PFSK-1 (cell line): ENCODE measurements at regions not wholly inside any gene's neighbourhood (a gene's known extent, or its start where the extent isn't known, plus 50 kb on each side); places are given as distances from the start of the nearest gene placed in this dataset.

Experiments
- FOXP2 ChIP-seq: optimal IDR thresholded peaks from 2 replicates; pipeline ENCODE3; 2011; ENCODE audit warnings: borderline replicate concordance, control low read depth, inconsistent platforms; ENCODE audit not compliant: insufficient read depth; ENCODE audit errors: extremely low read length, extremely low read depth
- POLR2AphosphoS5 ChIP-seq: IDR thresholded peaks from 2 replicates; pipeline ENCODE4 v1.6.1; 2012; ENCODE audit warnings: low read depth, mild to moderate bottlenecking, control low read depth, low read length, moderate library complexity
- REST ChIP-seq, 2 experiments: IDR thresholded peaks; 2 replicates each; pipeline versions ENCODE4 v1.6.1 to v1.8.0; 2011 to 2012; ENCODE audit warnings: low read depth in 2 of 2, low read length in 2 of 2, control low read depth in 1 of 2, inconsistent platforms in 1 of 2, mild to moderate bottlenecking in 1 of 2, moderate library complexity in 1 of 2; ENCODE audit not compliant: insufficient read depth in 1 of 2
- SIN3A ChIP-seq: IDR thresholded peaks from 2 replicates; pipeline ENCODE4 v1.6.1; 2012; ENCODE audit warnings: mild to moderate bottlenecking, low read length, moderate library complexity, borderline replicate concordance; ENCODE audit not compliant: insufficient read depth
- TAF1 ChIP-seq: IDR thresholded peaks from 2 replicates; pipeline ENCODE4 v1.6.1; 2012; ENCODE audit warnings: low read length, control low read depth, borderline replicate concordance; ENCODE audit not compliant: insufficient read depth

GRCh38 chr1:22326931-22327330 lies 124.7 kb upstream of the ZBTB40 start:
- TF ChIP-seq REST (IDR thresholded peaks at IDR 0.05; ENCODE audit: insufficient read depth in 1 of 2, low read depth in 2 of 2, low read length in 2 of 2) (no peak), FOXP2 (no peak), TAF1 (no peak), POLR2AphosphoS5 (no peak), SIN3A (no peak)

GRCh38 chr1:22327411-22327810 lies 124.2 kb upstream of the ZBTB40 start:
- TF ChIP-seq POLR2AphosphoS5 (no peak), SIN3A (no peak), REST (IDR thresholded peaks at IDR 0.05; ENCODE audit: insufficient read depth in 1 of 2, low read depth in 2 of 2, low read length in 2 of 2) (no peak), TAF1 (no peak), FOXP2 (no peak)

GRCh38 chr1:22328331-22329147 lies 123.1 kb upstream of the ZBTB40 start:
- TF ChIP-seq FOXP2 (no peak), POLR2AphosphoS5 (no peak), TAF1 (no peak), SIN3A (no peak), REST (IDR thresholded peaks at IDR 0.05; ENCODE audit: insufficient read depth in 1 of 2, low read depth in 2 of 2, low read length in 2 of 2) (no peak)

GRCh38 chr1:22329148-22329515 lies 122.5 kb upstream of the ZBTB40 start:
- TF ChIP-seq REST (IDR thresholded peaks at IDR 0.05; ENCODE audit: insufficient read depth in 1 of 2, low read depth in 2 of 2, low read length in 2 of 2) (no peak), POLR2AphosphoS5 (no peak), SIN3A (no peak)

- TF ChIP-seq FOXP2 (no peak), TAF1 (no peak), SIN3A (no peak), POLR2AphosphoS5 (no peak), REST (IDR thresholded peaks at IDR 0.05; ENCODE audit: insufficient read depth in 1 of 2, low read depth in 2 of 2, low read length in 2 of 2) (no peak)
Observed at GRCh38 chr1:22330092-22330759, 121.4 kb upstream of the ZBTB40 start.
